ENCODE measurements at regions not wholly inside any gene's neighbourhood (a gene's known extent, or its start where the extent isn't known, plus 50 kb on each side); places are given as distances from the start of the nearest gene placed in this dataset.

DNA sequence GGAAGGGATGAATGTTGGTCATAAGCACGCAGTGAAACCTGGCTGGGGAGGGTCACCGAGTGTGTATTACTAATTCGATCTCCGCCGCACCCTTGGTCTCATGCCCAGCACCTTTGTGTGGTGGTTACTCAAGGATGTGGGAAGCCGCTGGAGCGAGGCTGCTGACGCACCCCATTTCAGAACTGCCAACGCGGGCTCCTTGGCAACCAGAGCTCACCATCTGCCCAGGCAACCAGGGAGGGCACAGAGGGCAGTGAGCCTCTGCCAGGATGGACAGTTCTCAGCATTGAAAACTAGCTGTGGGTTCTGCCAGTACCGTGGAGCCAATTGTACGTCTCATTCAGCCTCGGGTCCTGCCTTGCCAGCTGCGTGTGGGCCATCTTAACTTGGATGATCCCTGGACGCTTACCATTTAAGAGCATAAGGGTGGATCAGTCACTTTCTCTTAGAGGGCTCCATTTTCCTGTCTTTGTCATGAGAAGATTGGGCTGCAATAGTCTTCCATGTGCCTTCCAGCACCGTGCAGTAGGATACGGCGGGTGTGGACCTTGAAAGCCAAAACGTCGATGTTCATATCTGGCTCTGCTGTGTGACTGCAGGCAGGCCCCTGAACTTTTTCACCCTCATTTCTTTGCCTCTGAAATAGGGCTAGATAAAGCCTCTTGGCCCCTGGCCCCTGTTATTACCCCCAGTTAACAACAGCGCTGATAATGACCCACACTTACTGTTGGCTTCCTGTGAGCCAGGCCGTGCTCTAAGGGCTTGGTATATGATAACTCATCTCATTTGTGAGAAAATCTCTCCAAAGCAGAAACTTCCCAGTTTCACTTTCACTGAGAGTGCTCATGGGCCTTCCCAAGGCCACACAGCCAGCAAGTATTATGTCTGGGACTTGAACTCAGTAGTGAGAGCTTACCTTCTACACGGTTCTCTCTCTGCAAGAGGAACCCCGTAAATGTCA is 238.8 kb downstream of the OPA1 start:
- no peak overlapping the region for H3K27ac ChIP-seq (ENCODE audit: low read depth, low read length)
- Mint-ChIP-seq H3K27ac (no peak overlapping the region), H3K4me3 (no peak overlapping the region), H3K9me3 (no peaks in the 10 kb centered on the region), H3K4me1 (no peaks in the 10 kb centered on the region), H3K36me3 (no peaks in the 10 kb centered on the region), H3K27me3 (peaks cover 4 to 22% of the 10 kb centered on the region in 2 donors)
- H3K27me3 ChIP-seq (ENCODE audit: insufficient read depth, low read length) = no peaks in the 10 kb centered on the region
- no peaks in the 10 kb centered on the region for H3K9me3 ChIP-seq (ENCODE audit: control insufficient read depth in 1 of 2, low read length in 2 of 2)
- no peaks in the 10 kb centered on the region for H3K4me1 ChIP-seq (ENCODE audit: insufficient read depth, low read length)
- H3K4me3 ChIP-seq (ENCODE audit: low read length in 2 of 2) = no peak overlapping the region
- ChIA-PET CTCF (ENCODE audit: partially characterized antibody) (no interaction called here), POLR2A (ENCODE audit: partially characterized antibody) (no interaction called here)
- DNase-seq = no peak
- intact Hi-C loops (cut with micrococcal nuclease) = no loop called here
- no peaks in the 10 kb centered on the region for H3K36me3 ChIP-seq (ENCODE audit: insufficient read depth, low read length)

- H3K4me3 Mint-ChIP-seq = no peak overlapping the region
- Histone ChIP-seq H3K27me3 (ENCODE audit: insufficient read depth, low read length) (no peaks in the 10 kb centered on the region), H3K4me1 (ENCODE audit: insufficient read depth, low read length) (no peaks in the 10 kb centered on the region), H3K36me3 (ENCODE audit: insufficient read depth, low read length) (no peaks in the 10 kb centered on the region), H3K27ac (ENCODE audit: low read depth, low read length) (no peak overlapping the region), H3K4me3 (ENCODE audit: low read length in 2 of 2) (no peak overlapping the region), H3K9me3 (ENCODE audit: control insufficient read depth in 1 of 2, low read length in 2 of 2) (no peaks in the 10 kb centered on the region)
- POLR2A ChIA-PET (ENCODE audit: partially characterized antibody) = no interaction called here
- H3K36me3 Mint-ChIP-seq = no peaks in the 10 kb centered on the region
- H3K27me3 Mint-ChIP-seq = peaks cover 3 to 24% of the 10 kb centered on the region in 2 donors
- no peaks in the 10 kb centered on the region for H3K4me1 Mint-ChIP-seq
- intact Hi-C loops (cut with micrococcal nuclease) = no loop called here
- H3K27ac Mint-ChIP-seq = no peak overlapping the region
- DNase-seq = no peak
- CTCF ChIA-PET (ENCODE audit: partially characterized antibody) = no interaction called here
- H3K9me3 Mint-ChIP-seq = no peaks in the 10 kb centered on the region
Observed at GRCh38 chr3:193832833-193833413, 239.9 kb downstream of the OPA1 start.

GRCh38 chr3:193833592-193833991 is 240.6 kb downstream of the OPA1 start:
- no peaks in the 10 kb centered on the region for H3K4me1 ChIP-seq (ENCODE audit: insufficient read depth, low read length)
- POLR2A ChIA-PET (ENCODE audit: partially characterized antibody) = no interaction called here
- H3K36me3 ChIP-seq (ENCODE audit: insufficient read depth, low read length) = no peaks in the 10 kb centered on the region
- H3K4me3 ChIP-seq (ENCODE audit: low read length in 2 of 2) = no peak overlapping the region
- H3K9me3 ChIP-seq (ENCODE audit: control insufficient read depth in 1 of 2, low read length in 2 of 2) = no peaks in the 10 kb centered on the region
- intact Hi-C loops (cut with micrococcal nuclease) = no loop called here
- H3K36me3 Mint-ChIP-seq = no peaks in the 10 kb centered on the region
- peak overlapping the region in 1 of 7 donors; percentile 39 for H3K27ac Mint-ChIP-seq
- CTCF ChIA-PET (ENCODE audit: partially characterized antibody) = no interaction called here
- peaks cover 3 to 27% of the 10 kb centered on the region in 2 donors for H3K27me3 Mint-ChIP-seq
- H3K27me3 ChIP-seq (ENCODE audit: insufficient read depth, low read length) = no peaks in the 10 kb centered on the region
- no peaks in the 10 kb centered on the region for H3K9me3 Mint-ChIP-seq
- no peak for DNase-seq
- no peak overlapping the region for H3K27ac ChIP-seq (ENCODE audit: low read depth, low read length)
- no peak overlapping the region for H3K4me3 Mint-ChIP-seq
- no peaks in the 10 kb centered on the region for H3K4me1 Mint-ChIP-seq

- no peak overlapping the region for H3K27ac ChIP-seq (ENCODE audit: low read depth, low read length)
- Mint-ChIP-seq H3K27ac (no peak overlapping the region), H3K36me3 (no peaks in the 10 kb centered on the region), H3K4me1 (no peaks in the 10 kb centered on the region), H3K9me3 (no peaks in the 10 kb centered on the region), H3K4me3 (no peak overlapping the region), H3K27me3 (peaks cover 7 to 23% of the 10 kb centered on the region in 2 donors)
- ChIA-PET CTCF (ENCODE audit: partially characterized antibody) (no interaction called here), POLR2A (ENCODE audit: partially characterized antibody) (no interaction called here)
- no peaks in the 10 kb centered on the region for H3K4me1 ChIP-seq (ENCODE audit: insufficient read depth, low read length)
- no peaks in the 10 kb centered on the region for H3K36me3 ChIP-seq (ENCODE audit: insufficient read depth, low read length)
- intact Hi-C loops (cut with micrococcal nuclease) = no loop called here
- no peak overlapping the region for H3K4me3 ChIP-seq (ENCODE audit: low read length in 2 of 2)
- no peak for DNase-seq
- no peaks in the 10 kb centered on the region for H3K9me3 ChIP-seq (ENCODE audit: control insufficient read depth in 1 of 2, low read length in 2 of 2)
- H3K27me3 ChIP-seq (ENCODE audit: insufficient read depth, low read length) = no peaks in the 10 kb centered on the region
Observed at GRCh38 chr3:193835414-193835813, 242.4 kb downstream of the OPA1 start.

DNA sequence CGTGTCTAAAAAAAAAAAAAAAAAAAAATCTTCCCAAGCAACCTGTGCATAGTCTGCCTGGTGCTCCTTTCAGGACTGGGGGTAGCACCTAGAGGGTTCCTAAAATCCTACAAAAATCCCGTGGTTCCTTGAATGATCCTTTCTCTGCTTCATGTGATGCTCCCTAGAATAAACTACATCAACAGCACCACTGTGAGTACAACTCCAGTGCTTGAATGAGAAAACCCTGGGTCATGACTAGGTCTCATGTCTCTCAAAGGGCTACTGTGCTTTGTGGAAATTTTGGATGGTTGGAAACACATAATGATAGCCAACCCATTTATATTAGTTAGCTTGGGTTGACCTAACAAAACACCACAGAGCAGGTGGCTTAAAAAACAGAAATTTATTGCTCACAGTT is 243.5 kb downstream of the OPA1 start:
- Mint-ChIP-seq H3K27me3 (peaks cover 10 to 22% of the 10 kb centered on the region in 2 donors), H3K27ac (no peak overlapping the region), H3K4me1 (no peaks in the 10 kb centered on the region), H3K4me3 (no peak overlapping the region), H3K36me3 (no peaks in the 10 kb centered on the region), H3K9me3 (no peaks in the 10 kb centered on the region)
- intact Hi-C loops (cut with micrococcal nuclease) = no loop called here
- no peak overlapping the region for H3K27ac ChIP-seq (ENCODE audit: low read depth, low read length)
- no peaks in the 10 kb centered on the region for H3K36me3 ChIP-seq (ENCODE audit: insufficient read depth, low read length)
- no peaks in the 10 kb centered on the region for H3K4me1 ChIP-seq (ENCODE audit: insufficient read depth, low read length)
- ChIA-PET POLR2A (ENCODE audit: partially characterized antibody) (no interaction called here), CTCF (ENCODE audit: partially characterized antibody) (no interaction called here)
- H3K4me3 ChIP-seq (ENCODE audit: low read length in 2 of 2) = no peak overlapping the region
- DNase-seq = no peak
- no peaks in the 10 kb centered on the region for H3K9me3 ChIP-seq (ENCODE audit: control insufficient read depth in 1 of 2, low read length in 2 of 2)
- no peaks in the 10 kb centered on the region for H3K27me3 ChIP-seq (ENCODE audit: insufficient read depth, low read length)

DNA sequence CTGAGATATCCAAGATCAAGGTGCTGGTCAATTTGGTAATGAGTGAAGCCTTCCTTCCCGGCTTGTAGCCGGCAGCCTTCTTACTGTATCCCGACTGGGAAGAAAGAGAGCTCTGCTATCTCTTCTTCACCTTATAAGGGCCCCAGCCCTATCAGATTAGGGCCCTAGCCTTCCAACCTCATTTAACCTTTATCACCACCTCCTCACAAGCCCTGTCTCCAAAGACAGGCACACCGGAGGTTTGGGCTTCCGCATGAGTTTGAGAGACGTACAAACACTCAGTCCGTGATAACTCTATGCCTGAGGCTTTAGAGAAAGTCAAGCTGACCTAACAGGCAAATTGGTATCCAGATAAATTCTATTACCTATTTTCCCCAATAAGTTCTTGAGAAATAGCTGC is 243.9 kb downstream of the OPA1 start:
- H3K36me3 Mint-ChIP-seq = no peaks in the 10 kb centered on the region
- POLR2A ChIA-PET (ENCODE audit: partially characterized antibody) = no interaction called here
- Histone ChIP-seq H3K27me3 (ENCODE audit: insufficient read depth, low read length) (no peaks in the 10 kb centered on the region), H3K4me1 (ENCODE audit: insufficient read depth, low read length) (no peaks in the 10 kb centered on the region), H3K27ac (ENCODE audit: low read depth, low read length) (no peak overlapping the region), H3K9me3 (ENCODE audit: control insufficient read depth in 1 of 2, low read length in 2 of 2) (no peaks in the 10 kb centered on the region), H3K4me3 (ENCODE audit: low read length in 2 of 2) (no peak overlapping the region), H3K36me3 (ENCODE audit: insufficient read depth, low read length) (no peaks in the 10 kb centered on the region)
- H3K9me3 Mint-ChIP-seq = no peaks in the 10 kb centered on the region
- H3K4me3 Mint-ChIP-seq = no peak overlapping the region
- peaks cover 10 to 22% of the 10 kb centered on the region in 2 donors for H3K27me3 Mint-ChIP-seq
- no peak overlapping the region for H3K27ac Mint-ChIP-seq
- CTCF ChIA-PET (ENCODE audit: partially characterized antibody) = no interaction called here
- no peaks in the 10 kb centered on the region for H3K4me1 Mint-ChIP-seq
- no peak for DNase-seq
- intact Hi-C loops (cut with micrococcal nuclease) = no loop called here

DNA sequence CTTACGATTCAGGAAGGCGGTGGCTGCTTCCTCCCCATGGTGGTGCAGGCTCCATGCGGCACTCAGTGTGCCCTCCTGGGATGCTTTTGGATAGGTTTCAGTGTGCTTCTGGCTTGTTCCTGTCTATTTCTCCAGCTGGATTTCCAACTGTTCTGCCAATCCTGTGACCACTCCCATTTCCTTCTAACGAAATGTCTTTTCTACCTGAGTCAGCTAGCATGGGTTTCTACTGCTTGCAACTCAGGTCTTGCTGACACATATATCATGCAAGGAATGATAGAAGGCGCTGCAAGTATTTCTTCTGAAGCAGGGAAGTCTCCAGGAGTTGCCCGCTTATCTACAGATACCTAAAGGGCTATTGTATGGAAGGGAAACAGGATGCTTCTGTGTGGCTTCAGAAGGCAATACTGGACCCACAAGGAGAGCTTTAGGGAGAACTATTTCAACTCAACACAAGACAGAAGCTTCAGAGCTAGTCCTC is 244.4 kb downstream of the OPA1 start:
- H3K4me3 ChIP-seq (ENCODE audit: low read length in 2 of 2) = no peak overlapping the region
- ChIA-PET CTCF (ENCODE audit: partially characterized antibody) (no interaction called here), POLR2A (ENCODE audit: partially characterized antibody) (no interaction called here)
- no peaks in the 10 kb centered on the region for H3K27me3 ChIP-seq (ENCODE audit: insufficient read depth, low read length)
- Mint-ChIP-seq H3K27me3 (peaks cover 10 to 22% of the 10 kb centered on the region in 2 donors), H3K9me3 (no peaks in the 10 kb centered on the region), H3K4me1 (no peaks in the 10 kb centered on the region), H3K4me3 (no peak overlapping the region), H3K27ac (no peak overlapping the region), H3K36me3 (no peaks in the 10 kb centered on the region)
- H3K27ac ChIP-seq (ENCODE audit: low read depth, low read length) = no peak overlapping the region
- H3K4me1 ChIP-seq (ENCODE audit: insufficient read depth, low read length) = no peaks in the 10 kb centered on the region
- no peak for DNase-seq
- intact Hi-C loops (cut with micrococcal nuclease) = no loop called here
- H3K36me3 ChIP-seq (ENCODE audit: insufficient read depth, low read length) = no peaks in the 10 kb centered on the region
- no peaks in the 10 kb centered on the region for H3K9me3 ChIP-seq (ENCODE audit: control insufficient read depth in 1 of 2, low read length in 2 of 2)

All from CD4-positive, alpha-beta memory T cell (primary cell).